ENCODE measurements at regions not wholly inside any gene's neighbourhood (a gene's known extent, or its start where the extent isn't known, plus 50 kb on each side); places are given as distances from the start of the nearest gene placed in this dataset.

- DNase-seq = no peak
Observed at GRCh38 chr20:50259705-50260478, 69.3 kb downstream of the CEBPB start.

- no peak for DNase-seq
Observed at GRCh38 chr20:50260479-50261221, 70.0 kb downstream of the CEBPB start.

- DNase-seq = no peak
Observed at GRCh38 chr20:50261471-50262212, 71.0 kb downstream of the CEBPB start.

- DNase-seq = no peak
Observed at GRCh38 chr20:50263831-50264230, 73.2 kb downstream of the CEBPB start.

- no peak for DNase-seq
Observed at GRCh38 chr20:50264534-50265145, 74.0 kb downstream of the CEBPB start.

GRCh38 chr20:50265245-50265946, 74.8 kb downstream of the CEBPB start:
- DNase-seq = no peak

GRCh38 chr20:50266293-50267040, 75.8 kb downstream of the CEBPB start:
- DNase-seq = no peak

- no peak for DNase-seq
Observed at GRCh38 chr20:50267041-50267865, 76.6 kb downstream of the CEBPB start.

GRCh38 chr20:50267866-50268219, 77.2 kb downstream of the CEBPB start:
- DNase-seq = no peak

- DNase-seq = no peak
Observed at GRCh38 chr20:50269091-50270033, 78.7 kb downstream of the CEBPB start.

- no peak for DNase-seq
Observed at GRCh38 chr20:50270034-50270395, 79.4 kb downstream of the CEBPB start.

GRCh38 chr20:50270569-50270968, 79.9 kb downstream of the CEBPB start:
- DNase-seq = no peak

GRCh38 chr20:50271176-50271575, 80.5 kb downstream of the CEBPB start:
- no peak for DNase-seq

- no peak for DNase-seq
Observed at GRCh38 chr20:50271612-50272011, 81.0 kb downstream of the CEBPB start.

GRCh38 chr20:50272030-50272723, 81.5 kb downstream of the CEBPB start:
- DNase-seq = no peak

GRCh38 chr20:50272724-50273446, 82.3 kb downstream of the CEBPB start:
- no peak for DNase-seq

GRCh38 chr20:50273601-50274491, 83.2 kb downstream of the CEBPB start:
- DNase-seq = no peak
